GM23338 (cell line): ENCODE measurements at regions not wholly inside any gene's neighbourhood (a gene's known extent, or its start where the extent isn't known, plus 50 kb on each side); places are given as distances from the start of the nearest gene placed in this dataset.

Experiments
- ATAC-seq: fragments of 200-7000 bp; cut with Tn5 transposase; 3 replicates; pipeline ENCODE4 v1.9.1; 2020
- DNase-seq: peaks from one replicate; pipeline ENCODE4 v3.0.0-alpha.2; 2015; ENCODE audit warnings: low spot score
- H2AFZ ChIP-seq: fragments of 200-600 bp; sonication (generic); 2 replicates; pipeline ENCODE4 v1.8.0; 2016; ENCODE audit warnings: antibody characterized with exemption, mild to moderate bottlenecking, moderate library complexity
- H3F3A ChIP-seq: fragments of 200-600 bp; sonication (generic); replicated peaks from 2 replicates; pipeline ENCODE4 v1.8.0; 2017; ENCODE audit warnings: antibody characterized with exemption, mixed run types, low read depth
- H3K27ac ChIP-seq: fragments of 200-600 bp; sonication (generic); 2 replicates; pipeline ENCODE4 v1.6.1; 2016; ENCODE audit warnings: low read depth
- H3K27me3 ChIP-seq: fragments of 200-600 bp; sonication (generic); 2 replicates; pipeline ENCODE4 v1.8.0; 2016; ENCODE audit warnings: mild to moderate bottlenecking, mixed run types, moderate library complexity; ENCODE audit not compliant: insufficient read depth
- H3K36me3 ChIP-seq: fragments of 200-600 bp; sonication (generic); 2 replicates; pipeline ENCODE4 v1.8.0; 2016; ENCODE audit warnings: mild to moderate bottlenecking; ENCODE audit not compliant: insufficient read depth
- H3K4me1 ChIP-seq: fragments of 200-600 bp; sonication (generic); 2 replicates; pipeline ENCODE4 v1.8.0; 2016; ENCODE audit warnings: mild to moderate bottlenecking, moderate library complexity; ENCODE audit not compliant: insufficient read depth
- H3K4me2 ChIP-seq: fragments of 200-600 bp; sonication (generic); 2 replicates; pipeline ENCODE4 v1.7.1; 2017; ENCODE audit warnings: mixed run types
- H3K4me3 ChIP-seq: fragments of 200-600 bp; sonication (generic); 2 replicates; pipeline ENCODE4 v1.6.1; 2016; ENCODE audit warnings: mixed run types
- H3K79me2 ChIP-seq: fragments of 200-600 bp; sonication (generic); replicated peaks from 2 replicates; pipeline ENCODE4 v1.8.0; 2017; ENCODE audit warnings: mild to moderate bottlenecking; ENCODE audit not compliant: insufficient read depth
- H3K9me2 ChIP-seq: fragments of 200-600 bp; sonication (generic); 2 replicates; pipeline ENCODE4 v1.8.0; 2017; ENCODE audit not compliant: insufficient read depth
- H4K20me1 ChIP-seq: fragments of 200-600 bp; sonication (generic); replicated peaks from 2 replicates; pipeline ENCODE4 v1.8.0; 2017; ENCODE audit warnings: mild to moderate bottlenecking; ENCODE audit not compliant: insufficient read depth
- H3K27ac Mint-ChIP-seq: 2 replicates; pipeline ENCODE4 v1.8.0; 2020; ENCODE audit warnings: inconsistent platforms, mild to moderate bottlenecking, moderate library complexity, mixed read lengths
- H3K27me3 Mint-ChIP-seq: 3 replicates; pipeline ENCODE4 v1.8.0; 2022; ENCODE audit warnings: low read depth, mild to moderate bottlenecking, moderate library complexity, mixed read lengths, inconsistent platforms; ENCODE audit not compliant: insufficient read depth, poor library complexity
- H3K36me3 Mint-ChIP-seq: 3 replicates; pipeline ENCODE4 v1.8.0; 2021; ENCODE audit warnings: low read depth, mild to moderate bottlenecking, inconsistent platforms, moderate library complexity, mixed read lengths
- H3K4me1 Mint-ChIP-seq: 3 replicates; pipeline ENCODE4 v1.8.0; 2020; ENCODE audit warnings: mild to moderate bottlenecking, inconsistent platforms, mixed read lengths
- H3K4me3 Mint-ChIP-seq: 3 replicates; pipeline ENCODE4 v1.8.0; 2021; ENCODE audit warnings: moderate library complexity, mild to moderate bottlenecking, inconsistent platforms, mixed read lengths
- H3K9me3 Mint-ChIP-seq: 3 replicates; pipeline ENCODE4 v1.8.0; 2020; ENCODE audit warnings: moderate library complexity, mild to moderate bottlenecking, inconsistent platforms, mixed read lengths
- EZH2 ChIP-seq: fragments of 200-600 bp; sonication (generic); IDR thresholded peaks from one replicate; pipeline ENCODE4 v1.8.0; 2017; ENCODE audit warnings: antibody characterized with exemption, mild to moderate bottlenecking, low read depth; ENCODE audit not compliant: unreplicated experiment
- TF ChIP-seq, protein P1 (sequence below): IDR thresholded peaks from one replicate; pipeline ENCODE4 v1.6.1; 2018; ENCODE audit warnings: antibody characterized with exemption; ENCODE audit not compliant: unreplicated experiment
- TF ChIP-seq, protein P2 (sequence below): fragments of 250-450 bp; sonication (Bioruptor Pico); IDR thresholded peaks from 2 replicates; pipeline ENCODE4 v1.5.0; 2020; ENCODE audit warnings: mild to moderate bottlenecking, moderate library complexity

DNA sequence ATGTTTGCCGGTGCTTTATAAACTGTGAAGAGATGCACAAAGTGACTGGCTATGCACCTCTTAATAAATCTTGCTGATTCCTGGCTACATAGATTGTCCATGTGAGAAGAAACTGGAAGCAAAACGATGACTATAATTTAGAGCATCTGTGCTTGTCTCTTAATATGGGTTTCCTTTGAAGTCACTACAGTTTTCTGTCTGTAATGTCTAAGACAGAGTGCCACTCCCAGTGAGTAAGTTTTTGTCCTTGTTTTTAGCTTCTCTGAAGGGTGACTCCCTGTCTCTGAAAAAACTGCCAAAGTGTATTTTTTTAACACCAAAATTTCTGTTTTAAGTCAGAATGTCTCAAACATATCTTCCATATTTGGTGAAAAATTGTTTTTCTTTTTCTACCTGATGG lies 175.1 kb downstream of the FASLG start:
- TF ChIP-seq, protein P1, sequence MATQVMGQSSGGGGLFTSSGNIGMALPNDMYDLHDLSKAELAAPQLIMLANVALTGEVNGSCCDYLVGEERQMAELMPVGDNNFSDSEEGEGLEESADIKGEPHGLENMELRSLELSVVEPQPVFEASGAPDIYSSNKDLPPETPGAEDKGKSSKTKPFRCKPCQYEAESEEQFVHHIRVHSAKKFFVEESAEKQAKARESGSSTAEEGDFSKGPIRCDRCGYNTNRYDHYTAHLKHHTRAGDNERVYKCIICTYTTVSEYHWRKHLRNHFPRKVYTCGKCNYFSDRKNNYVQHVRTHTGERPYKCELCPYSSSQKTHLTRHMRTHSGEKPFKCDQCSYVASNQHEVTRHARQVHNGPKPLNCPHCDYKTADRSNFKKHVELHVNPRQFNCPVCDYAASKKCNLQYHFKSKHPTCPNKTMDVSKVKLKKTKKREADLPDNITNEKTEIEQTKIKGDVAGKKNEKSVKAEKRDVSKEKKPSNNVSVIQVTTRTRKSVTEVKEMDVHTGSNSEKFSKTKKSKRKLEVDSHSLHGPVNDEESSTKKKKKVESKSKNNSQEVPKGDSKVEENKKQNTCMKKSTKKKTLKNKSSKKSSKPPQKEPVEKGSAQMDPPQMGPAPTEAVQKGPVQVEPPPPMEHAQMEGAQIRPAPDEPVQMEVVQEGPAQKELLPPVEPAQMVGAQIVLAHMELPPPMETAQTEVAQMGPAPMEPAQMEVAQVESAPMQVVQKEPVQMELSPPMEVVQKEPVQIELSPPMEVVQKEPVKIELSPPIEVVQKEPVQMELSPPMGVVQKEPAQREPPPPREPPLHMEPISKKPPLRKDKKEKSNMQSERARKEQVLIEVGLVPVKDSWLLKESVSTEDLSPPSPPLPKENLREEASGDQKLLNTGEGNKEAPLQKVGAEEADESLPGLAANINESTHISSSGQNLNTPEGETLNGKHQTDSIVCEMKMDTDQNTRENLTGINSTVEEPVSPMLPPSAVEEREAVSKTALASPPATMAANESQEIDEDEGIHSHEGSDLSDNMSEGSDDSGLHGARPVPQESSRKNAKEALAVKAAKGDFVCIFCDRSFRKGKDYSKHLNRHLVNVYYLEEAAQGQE = no peak
- TF ChIP-seq, protein P2, sequence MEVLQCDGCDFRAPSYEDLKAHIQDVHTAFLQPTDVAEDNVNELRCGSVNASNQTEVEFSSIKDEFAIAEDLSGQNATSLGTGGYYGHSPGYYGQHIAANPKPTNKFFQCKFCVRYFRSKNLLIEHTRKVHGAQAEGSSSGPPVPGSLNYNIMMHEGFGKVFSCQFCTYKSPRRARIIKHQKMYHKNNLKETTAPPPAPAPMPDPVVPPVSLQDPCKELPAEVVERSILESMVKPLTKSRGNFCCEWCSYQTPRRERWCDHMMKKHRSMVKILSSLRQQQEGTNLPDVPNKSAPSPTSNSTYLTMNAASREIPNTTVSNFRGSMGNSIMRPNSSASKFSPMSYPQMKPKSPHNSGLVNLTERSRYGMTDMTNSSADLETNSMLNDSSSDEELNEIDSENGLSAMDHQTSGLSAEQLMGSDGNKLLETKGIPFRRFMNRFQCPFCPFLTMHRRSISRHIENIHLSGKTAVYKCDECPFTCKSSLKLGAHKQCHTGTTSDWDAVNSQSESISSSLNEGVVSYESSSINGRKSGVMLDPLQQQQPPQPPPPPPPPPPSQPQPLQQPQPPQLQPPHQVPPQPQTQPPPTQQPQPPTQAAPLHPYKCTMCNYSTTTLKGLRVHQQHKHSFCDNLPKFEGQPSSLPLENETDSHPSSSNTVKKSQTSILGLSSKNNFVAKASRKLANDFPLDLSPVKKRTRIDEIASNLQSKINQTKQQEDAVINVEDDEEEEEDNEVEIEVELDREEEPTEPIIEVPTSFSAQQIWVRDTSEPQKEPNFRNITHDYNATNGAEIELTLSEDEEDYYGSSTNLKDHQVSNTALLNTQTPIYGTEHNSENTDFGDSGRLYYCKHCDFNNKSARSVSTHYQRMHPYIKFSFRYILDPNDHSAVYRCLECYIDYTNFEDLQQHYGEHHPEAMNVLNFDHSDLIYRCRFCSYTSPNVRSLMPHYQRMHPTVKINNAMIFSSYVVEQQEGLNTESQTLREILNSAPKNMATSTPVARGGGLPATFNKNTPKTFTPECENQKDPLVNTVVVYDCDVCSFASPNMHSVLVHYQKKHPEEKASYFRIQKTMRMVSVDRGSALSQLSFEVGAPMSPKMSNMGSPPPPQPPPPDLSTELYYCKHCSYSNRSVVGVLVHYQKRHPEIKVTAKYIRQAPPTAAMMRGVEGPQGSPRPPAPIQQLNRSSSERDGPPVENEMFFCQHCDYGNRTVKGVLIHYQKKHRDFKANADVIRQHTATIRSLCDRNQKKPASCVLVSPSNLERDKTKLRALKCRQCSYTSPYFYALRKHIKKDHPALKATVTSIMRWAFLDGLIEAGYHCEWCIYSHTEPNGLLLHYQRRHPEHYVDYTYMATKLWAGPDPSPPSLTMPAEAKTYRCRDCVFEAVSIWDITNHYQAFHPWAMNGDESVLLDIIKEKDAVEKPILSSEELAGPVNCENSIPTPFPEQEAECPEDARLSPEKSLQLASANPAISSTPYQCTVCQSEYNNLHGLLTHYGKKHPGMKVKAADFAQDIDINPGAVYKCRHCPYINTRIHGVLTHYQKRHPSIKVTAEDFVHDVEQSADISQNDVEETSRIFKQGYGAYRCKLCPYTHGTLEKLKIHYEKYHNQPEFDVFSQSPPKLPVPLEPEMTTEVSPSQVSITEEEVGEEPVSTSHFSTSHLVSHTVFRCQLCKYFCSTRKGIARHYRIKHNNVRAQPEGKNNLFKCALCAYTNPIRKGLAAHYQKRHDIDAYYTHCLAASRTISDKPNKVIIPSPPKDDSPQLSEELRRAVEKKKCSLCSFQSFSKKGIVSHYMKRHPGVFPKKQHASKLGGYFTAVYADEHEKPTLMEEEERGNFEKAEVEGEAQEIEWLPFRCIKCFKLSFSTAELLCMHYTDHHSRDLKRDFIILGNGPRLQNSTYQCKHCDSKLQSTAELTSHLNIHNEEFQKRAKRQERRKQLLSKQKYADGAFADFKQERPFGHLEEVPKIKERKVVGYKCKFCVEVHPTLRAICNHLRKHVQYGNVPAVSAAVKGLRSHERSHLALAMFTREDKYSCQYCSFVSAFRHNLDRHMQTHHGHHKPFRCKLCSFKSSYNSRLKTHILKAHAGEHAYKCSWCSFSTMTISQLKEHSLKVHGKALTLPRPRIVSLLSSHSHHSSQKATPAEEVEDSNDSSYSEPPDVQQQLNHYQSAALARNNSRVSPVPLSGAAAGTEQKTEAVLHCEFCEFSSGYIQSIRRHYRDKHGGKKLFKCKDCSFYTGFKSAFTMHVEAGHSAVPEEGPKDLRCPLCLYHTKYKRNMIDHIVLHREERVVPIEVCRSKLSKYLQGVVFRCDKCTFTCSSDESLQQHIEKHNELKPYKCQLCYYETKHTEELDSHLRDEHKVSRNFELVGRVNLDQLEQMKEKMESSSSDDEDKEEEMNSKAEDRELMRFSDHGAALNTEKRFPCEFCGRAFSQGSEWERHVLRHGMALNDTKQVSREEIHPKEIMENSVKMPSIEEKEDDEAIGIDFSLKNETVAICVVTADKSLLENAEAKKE = no peak
- TF ChIP-seq EZH2 = no peak
- Histone ChIP-seq H3K4me3 (no peak overlapping the region), H3K4me1 (no peaks in the 10 kb centered on the region), H3K27me3 (no peaks in the 10 kb centered on the region), H3K27ac (no peak overlapping the region), H3K9me2 (no peaks in the 10 kb centered on the region), H4K20me1 (no peaks in the 10 kb centered on the region), H3K4me2 (no peak overlapping the region), H2AFZ (no peak overlapping the region), H3K79me2 (no peaks in the 10 kb centered on the region), H3F3A (no peaks in the 10 kb centered on the region), H3K36me3 (no peaks in the 10 kb centered on the region)
- H3K4me3 Mint-ChIP-seq = no peak overlapping the region
- no peaks in the 10 kb centered on the region for H3K36me3 Mint-ChIP-seq
- no peaks in the 10 kb centered on the region for H3K27me3 Mint-ChIP-seq
- H3K9me3 Mint-ChIP-seq = no peaks in the 10 kb centered on the region
- DNase-seq = no peak
- H3K4me1 Mint-ChIP-seq = peaks cover 5% of the 10 kb centered on the region; the same call in 1 of the 3 replicates
- ATAC-seq = no peak
- no peak overlapping the region for H3K27ac Mint-ChIP-seq
